ENCODE measurements at regions not wholly inside any gene's neighbourhood (a gene's known extent, or its start where the extent isn't known, plus 50 kb on each side); places are given as distances from the start of the nearest gene placed in this dataset.

DNA sequence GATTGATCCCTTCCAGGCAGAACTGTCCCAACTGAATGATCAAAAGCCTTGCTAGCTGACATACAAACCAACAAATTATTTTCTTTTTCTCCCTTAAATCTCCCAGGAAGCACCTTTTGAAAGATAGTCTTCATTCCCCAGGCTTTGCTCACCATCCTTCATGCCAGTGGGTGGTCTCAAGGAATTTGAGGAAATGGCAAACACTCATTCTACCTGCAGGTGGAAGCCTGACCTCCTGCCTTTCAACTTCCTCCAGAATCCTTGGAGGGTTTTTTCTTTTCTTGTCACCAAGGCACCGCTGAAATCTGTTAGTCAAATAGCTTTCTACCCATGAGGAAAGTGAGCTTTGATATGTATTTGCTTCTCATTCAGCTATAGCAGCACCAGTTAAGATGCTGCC lies 128.5 kb downstream of the WIF1 start:
- POLR2A ChIA-PET = no interaction called here
- FAIRE-seq = no peak

More for the DNA sequence above, 128.5 kb downstream of the WIF1 start:
- CTCF ChIA-PET (ENCODE audit: low intra/inter-chr PET ratio) = no interaction called here
- no peaks in the 10 kb centered on the region for H3K9me1 ChIP-seq (ENCODE audit: control insufficient read depth, insufficient read depth, low read length)
- H3K36me3 ChIP-seq (ENCODE audit: control insufficient read depth, insufficient read depth, low read length) = no peaks in the 10 kb centered on the region
- no TSS peak for BruUV-seq (replicated peaks)
- H3K4me2 ChIP-seq (ENCODE audit: insufficient read depth, low read length) = no peak overlapping the region
- in situ Hi-C loops (cut with MboI) = no loop called here
- no peaks in the 10 kb centered on the region for H3K79me2 ChIP-seq (ENCODE audit: control insufficient read depth, insufficient read depth, low read length)
- no peak for ATAC-seq
- no peaks in the 10 kb centered on the region for H3K27me3 ChIP-seq (ENCODE audit: control insufficient read depth in 2 of 2, insufficient read depth in 2 of 2, low read length in 2 of 2)
- no peak for DNase-seq (ENCODE audit: extremely low read depth in 1 of 4, low spot score in 3 of 4)
- WGBS (ENCODE audit: insufficient coverage, low coverage, missing lambda C conversion rate) = 0% methylated on average over 1 of the region's 1 CpG
- no peak overlapping the region for H2AFZ ChIP-seq (ENCODE audit: low read depth, low read length)
- H4K20me1 ChIP-seq (replicated peaks; ENCODE audit: control insufficient read depth, insufficient read depth, low read length) = no peaks in the 10 kb centered on the region
- no peak overlapping the region for H3K27ac ChIP-seq (ENCODE audit: extremely low read depth, low read depth, low read length)
- no peak for TF ChIP-seq KAT8 (IDR thresholded peaks at IDR 0.05; ENCODE audit: low read depth)
- TF ChIP-seq, protein P1, sequence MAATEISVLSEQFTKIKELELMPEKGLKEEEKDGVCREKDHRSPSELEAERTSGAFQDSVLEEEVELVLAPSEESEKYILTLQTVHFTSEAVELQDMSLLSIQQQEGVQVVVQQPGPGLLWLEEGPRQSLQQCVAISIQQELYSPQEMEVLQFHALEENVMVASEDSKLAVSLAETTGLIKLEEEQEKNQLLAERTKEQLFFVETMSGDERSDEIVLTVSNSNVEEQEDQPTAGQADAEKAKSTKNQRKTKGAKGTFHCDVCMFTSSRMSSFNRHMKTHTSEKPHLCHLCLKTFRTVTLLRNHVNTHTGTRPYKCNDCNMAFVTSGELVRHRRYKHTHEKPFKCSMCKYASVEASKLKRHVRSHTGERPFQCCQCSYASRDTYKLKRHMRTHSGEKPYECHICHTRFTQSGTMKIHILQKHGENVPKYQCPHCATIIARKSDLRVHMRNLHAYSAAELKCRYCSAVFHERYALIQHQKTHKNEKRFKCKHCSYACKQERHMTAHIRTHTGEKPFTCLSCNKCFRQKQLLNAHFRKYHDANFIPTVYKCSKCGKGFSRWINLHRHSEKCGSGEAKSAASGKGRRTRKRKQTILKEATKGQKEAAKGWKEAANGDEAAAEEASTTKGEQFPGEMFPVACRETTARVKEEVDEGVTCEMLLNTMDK (IDR thresholded peaks at IDR 0.05; ENCODE audit: borderline replicate concordance, insufficient read depth, low read depth, low read length, poor library complexity, severe bottlenecking) = no peak
- no peak for TF ChIP-seq MECOM (CRISPR knock-in tag; IDR thresholded peaks at IDR 0.05)
- no peak for TF ChIP-seq SRSF9 (IDR thresholded peaks at IDR 0.05; ENCODE audit: borderline replicate concordance, low read depth, low read length)
- TF ChIP-seq TCF7 (IDR thresholded peaks at IDR 0.05; ENCODE audit: borderline replicate concordance) = no peak
- TF ChIP-seq, protein P2, sequence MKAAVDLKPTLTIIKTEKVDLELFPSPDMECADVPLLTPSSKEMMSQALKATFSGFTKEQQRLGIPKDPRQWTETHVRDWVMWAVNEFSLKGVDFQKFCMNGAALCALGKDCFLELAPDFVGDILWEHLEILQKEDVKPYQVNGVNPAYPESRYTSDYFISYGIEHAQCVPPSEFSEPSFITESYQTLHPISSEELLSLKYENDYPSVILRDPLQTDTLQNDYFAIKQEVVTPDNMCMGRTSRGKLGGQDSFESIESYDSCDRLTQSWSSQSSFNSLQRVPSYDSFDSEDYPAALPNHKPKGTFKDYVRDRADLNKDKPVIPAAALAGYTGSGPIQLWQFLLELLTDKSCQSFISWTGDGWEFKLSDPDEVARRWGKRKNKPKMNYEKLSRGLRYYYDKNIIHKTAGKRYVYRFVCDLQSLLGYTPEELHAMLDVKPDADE (conservative IDR thresholded peaks at IDR 0.05; ENCODE audit: control insufficient read depth, low read depth, low read length) = no peak
- TF ChIP-seq CTBP1 (IDR thresholded peaks at IDR 0.05; ENCODE audit: borderline replicate concordance) = no peak
- no peak for TF ChIP-seq RBM15 (IDR thresholded peaks at IDR 0.05; ENCODE audit: insufficient read depth, low read length)
- TF ChIP-seq RNF2 (IDR thresholded peaks at IDR 0.05) = no peak
- TF ChIP-seq FOS (IDR thresholded peaks at IDR 0.05; ENCODE audit: extremely low read depth, insufficient read length) = no peak
- TF ChIP-seq, protein P3, sequence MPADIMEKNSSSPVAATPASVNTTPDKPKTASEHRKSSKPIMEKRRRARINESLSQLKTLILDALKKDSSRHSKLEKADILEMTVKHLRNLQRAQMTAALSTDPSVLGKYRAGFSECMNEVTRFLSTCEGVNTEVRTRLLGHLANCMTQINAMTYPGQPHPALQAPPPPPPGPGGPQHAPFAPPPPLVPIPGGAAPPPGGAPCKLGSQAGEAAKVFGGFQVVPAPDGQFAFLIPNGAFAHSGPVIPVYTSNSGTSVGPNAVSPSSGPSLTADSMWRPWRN (IDR thresholded peaks at IDR 0.05; ENCODE audit: low read depth) = no peak
- TF ChIP-seq SRF (CRISPR knock-in tag; IDR thresholded peaks at IDR 0.05) = no peak
- TF ChIP-seq, protein P4, sequence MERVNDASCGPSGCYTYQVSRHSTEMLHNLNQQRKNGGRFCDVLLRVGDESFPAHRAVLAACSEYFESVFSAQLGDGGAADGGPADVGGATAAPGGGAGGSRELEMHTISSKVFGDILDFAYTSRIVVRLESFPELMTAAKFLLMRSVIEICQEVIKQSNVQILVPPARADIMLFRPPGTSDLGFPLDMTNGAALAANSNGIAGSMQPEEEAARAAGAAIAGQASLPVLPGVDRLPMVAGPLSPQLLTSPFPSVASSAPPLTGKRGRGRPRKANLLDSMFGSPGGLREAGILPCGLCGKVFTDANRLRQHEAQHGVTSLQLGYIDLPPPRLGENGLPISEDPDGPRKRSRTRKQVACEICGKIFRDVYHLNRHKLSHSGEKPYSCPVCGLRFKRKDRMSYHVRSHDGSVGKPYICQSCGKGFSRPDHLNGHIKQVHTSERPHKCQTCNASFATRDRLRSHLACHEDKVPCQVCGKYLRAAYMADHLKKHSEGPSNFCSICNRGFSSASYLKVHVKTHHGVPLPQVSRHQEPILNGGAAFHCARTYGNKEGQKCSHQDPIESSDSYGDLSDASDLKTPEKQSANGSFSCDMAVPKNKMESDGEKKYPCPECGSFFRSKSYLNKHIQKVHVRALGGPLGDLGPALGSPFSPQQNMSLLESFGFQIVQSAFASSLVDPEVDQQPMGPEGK (CRISPR knock-in tag; IDR thresholded peaks at IDR 0.05; ENCODE audit: borderline replicate concordance) = no peak
- no peak for TF ChIP-seq TGIF2 (CRISPR knock-in tag; IDR thresholded peaks at IDR 0.05)
- TF ChIP-seq MAZ (CRISPR knock-in tag; conservative IDR thresholded peaks at IDR 0.05 in 1 of 2, IDR thresholded peaks at IDR 0.05 in 1 of 2) = no peak
- TF ChIP-seq SRSF3 (IDR thresholded peaks at IDR 0.05; ENCODE audit: insufficient read depth, low read length) = no peak
- no peak for TF ChIP-seq ILF3 (IDR thresholded peaks at IDR 0.05; ENCODE audit: borderline replicate concordance)
- TF ChIP-seq U2AF1 (optimal IDR thresholded peaks at IDR 0.05; ENCODE audit: low read depth, low read length) = no peak
- H3K9ac ChIP-seq (ENCODE audit: insufficient read depth in 1 of 2, low read depth in 2 of 2, low read length in 2 of 2) = no peak overlapping the region
- intact Hi-C loops (cut with micrococcal nuclease) = no loop called here
- no peaks in the 10 kb centered on the region for H3K4me1 ChIP-seq (replicated peaks in 1 of 2; ENCODE audit: control insufficient read depth in 2 of 2, insufficient read depth in 2 of 2, low read length in 2 of 2)
- H3K4me3 ChIP-seq = no peak overlapping the region
- H3K9me3 ChIP-seq (replicated peaks; ENCODE audit: control insufficient read depth, insufficient read depth, low read depth, low read length) = no peaks in the 10 kb centered on the region

Data from K562 (cell line).